NCI-H146 treated with DMSO at 0.1 percent for 48 hours (cell line): ENCODE measurements at regions not wholly inside any gene's neighbourhood (a gene's known extent, or its start where the extent isn't known, plus 50 kb on each side); places are given as distances from the start of the nearest gene placed in this dataset.

Experiments
- DNase-seq: peaks from one replicate; lab custom pipeline; 2025; ENCODE audit not compliant: unreplicated experiment; lab: John Stamatoyannopoulos, UW

DNA sequence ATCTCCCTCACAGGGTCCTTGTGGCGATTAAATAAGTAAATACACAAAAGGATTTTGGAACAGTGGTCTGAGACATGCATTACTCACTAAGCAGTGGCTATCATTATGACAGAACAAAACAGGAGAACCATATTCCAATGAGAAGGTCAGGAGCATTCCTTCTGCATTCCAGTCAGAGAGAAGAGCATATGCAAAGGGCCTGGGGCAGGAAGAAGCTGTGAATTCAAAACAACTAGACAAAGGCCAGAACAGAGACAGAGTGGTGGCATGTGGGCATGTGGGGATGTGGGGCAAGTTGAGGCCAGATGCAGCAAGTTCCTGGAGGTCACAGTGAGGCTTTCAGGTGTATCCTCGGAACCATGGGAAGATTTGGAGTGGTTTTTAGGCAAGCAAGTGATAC, 70.1 kb upstream of the VRK1 start:
- no peak for DNase-seq

- DNase-seq, result no peak
Observed at GRCh38 chr14:96727491-96727890, 69.7 kb upstream of the VRK1 start.

GRCh38 chr14:96727980-96728717, 69.0 kb upstream of the VRK1 start:
- no peak for DNase-seq

DNA sequence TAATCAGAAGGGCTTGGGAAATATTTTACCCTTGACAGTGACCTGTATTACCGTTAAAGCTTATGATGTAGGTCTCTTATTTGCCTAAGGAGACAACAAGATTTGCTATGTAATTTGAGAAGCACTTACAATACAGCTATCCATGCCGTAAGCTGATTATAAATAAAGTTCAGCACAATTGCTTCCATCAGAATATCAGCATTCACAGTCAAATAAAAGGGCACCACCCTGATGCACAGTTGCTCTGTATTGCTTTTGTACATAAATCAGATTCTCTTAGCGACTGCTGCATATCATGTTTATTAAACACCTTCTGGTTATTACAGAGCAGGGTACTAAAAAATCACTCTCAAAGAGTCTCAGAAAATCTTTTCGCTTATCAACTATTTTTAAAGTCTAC, 67.3 kb upstream of the VRK1 start:
- DNase-seq, result no peak

- DNase-seq, result no peak
Observed at GRCh38 chr14:96730386-96730785, 66.8 kb upstream of the VRK1 start.

GRCh38 chr14:96734076-96734622, 63.0 kb upstream of the VRK1 start:
- no peak for DNase-seq

DNA sequence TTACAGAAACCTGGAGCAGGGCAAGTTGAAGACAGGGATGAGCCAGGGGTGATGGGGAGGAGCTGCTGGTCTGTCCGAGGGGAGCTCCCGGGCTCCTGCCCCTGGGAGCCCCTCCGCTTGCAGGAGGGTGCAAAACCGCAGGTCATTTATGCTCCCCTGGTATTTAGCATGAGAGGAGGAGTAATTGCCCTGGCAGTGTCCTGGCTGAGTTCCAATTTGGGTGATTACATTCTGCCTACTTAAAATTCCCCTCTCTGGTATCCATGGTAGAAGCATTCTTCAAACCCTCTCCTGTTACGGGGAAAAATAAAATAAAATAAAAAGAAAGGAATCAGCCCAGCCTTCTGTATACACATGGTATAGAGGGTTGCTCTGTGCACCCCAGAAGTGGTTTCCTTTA, 61.7 kb upstream of the VRK1 start:
- DNase-seq, result no peak

- no peak for DNase-seq
Observed at GRCh38 chr14:96736439-96736838, 60.7 kb upstream of the VRK1 start.

DNA sequence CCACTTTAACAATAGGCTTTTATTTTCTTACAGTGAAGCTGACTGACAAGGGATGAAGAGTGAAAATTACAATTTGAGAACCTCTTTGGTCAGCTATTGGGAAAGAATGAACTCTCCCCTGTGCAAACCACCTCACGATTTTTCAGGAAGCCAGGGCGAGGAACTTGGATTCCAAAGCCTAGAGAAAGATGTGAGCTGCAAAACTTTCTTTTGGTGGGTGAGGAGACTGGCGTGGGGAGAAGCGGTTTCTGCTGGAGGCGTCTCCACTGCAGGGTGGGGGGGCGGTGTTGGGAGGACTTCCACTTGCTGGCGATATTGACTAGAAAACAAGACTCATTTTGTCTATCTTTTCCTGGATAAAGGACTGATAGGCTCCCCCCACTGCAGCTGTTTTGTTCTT, 59.3 kb upstream of the VRK1 start:
- DNase-seq, result no peak

DNA sequence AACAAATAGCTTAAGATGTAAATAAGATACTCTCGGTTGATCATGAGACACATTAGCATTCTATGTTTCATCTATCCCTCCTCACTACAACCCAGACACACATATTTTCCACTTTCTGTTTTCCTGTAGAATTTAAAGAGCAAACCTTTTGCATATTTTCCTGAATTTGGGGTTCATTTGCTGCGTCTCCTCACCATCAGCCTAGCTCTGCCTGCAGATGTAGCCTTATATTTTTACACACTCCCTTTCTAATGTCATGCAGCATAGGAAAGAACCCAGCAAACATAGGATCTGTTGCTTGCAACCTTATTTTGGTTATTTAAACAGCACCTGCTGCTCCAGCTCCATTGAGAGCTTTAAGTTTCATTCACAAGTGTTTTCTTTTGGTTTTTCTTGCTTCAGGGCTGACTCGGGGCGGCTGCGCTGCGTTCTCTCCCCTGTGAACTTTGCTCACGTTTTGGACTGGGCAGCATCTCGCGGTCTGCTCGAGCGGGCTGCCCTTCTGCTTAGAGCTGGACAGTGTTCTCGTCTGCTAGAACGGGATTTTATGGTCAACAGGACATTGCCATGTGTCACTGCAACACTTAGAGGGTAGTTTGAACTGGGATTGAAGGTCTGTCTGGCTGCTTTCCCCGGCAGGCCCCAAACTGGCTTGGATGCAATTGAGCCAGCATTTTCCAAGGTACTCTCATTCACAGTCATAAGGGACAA, 57.8 kb upstream of the VRK1 start:
- DNase-seq, result no peak

- DNase-seq, result no peak
Observed at GRCh38 chr14:96741151-96741977, 55.8 kb upstream of the VRK1 start.

GRCh38 chr14:96744262-96744661, 52.9 kb upstream of the VRK1 start:
- DNase-seq, result no peak

DNA sequence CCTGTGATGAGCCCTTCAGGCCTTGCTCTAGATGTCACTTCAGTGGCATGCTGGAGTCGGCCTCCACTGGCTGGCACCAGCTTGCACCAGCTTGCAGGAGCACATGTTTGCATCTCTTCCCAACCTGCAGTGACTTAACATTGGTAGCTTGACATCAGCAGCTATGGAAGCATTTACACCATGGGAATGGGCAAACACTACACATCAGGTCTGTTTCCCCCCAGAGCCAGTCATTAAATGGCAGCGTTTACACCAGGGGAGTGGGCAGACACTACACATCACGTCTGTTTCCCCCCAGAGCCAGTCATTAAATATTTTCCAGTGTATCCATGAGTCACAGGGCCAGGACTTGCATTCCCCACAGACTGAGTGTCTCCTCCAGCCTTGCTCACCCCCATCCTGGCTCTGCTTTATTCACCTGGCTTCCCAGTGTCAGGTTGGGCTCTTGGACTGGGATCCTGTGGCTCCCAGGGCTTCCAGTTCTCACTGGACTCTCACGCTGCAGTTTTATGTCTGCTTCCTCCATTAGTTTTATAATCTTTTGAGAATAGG, 51.6 kb upstream of the VRK1 start:
- DNase-seq, result no peak

GRCh38 chr14:96746101-96746500, 51.1 kb upstream of the VRK1 start:
- DNase-seq, result no peak

DNA sequence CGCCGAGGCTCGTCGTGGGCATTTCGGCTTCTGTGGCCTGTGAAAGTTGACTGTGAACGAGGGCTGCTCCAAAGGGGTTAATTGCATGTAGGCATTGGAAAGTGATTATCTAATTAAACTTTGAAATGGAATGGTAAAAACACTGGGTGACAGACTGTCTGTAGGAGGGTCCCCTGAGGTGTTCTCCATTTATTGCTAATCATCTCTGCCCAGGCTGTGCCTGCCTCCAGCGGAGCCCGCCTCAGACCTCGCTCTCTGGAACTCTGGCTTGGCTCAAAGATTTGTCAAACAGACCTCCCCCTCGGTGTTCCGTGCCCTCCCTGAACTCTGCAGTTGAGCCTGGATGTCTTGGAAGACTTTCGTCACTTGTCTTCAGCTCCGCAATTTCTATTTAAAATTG, 50.2 kb upstream of the VRK1 start:
- no peak for DNase-seq
